IMR-90 (cell line): ENCODE measurements at regions not wholly inside any gene's neighbourhood (a gene's known extent, or its start where the extent isn't known, plus 50 kb on each side); places are given as distances from the start of the nearest gene placed in this dataset.
A peak's percentile ranks its signal among the peaks of the same experiment; 100 is the strongest.

Experiments
- ATAC-seq: fragments of 200-7000 bp; cut with Tn5 transposase; 2 replicates; pipeline ENCODE4 v1.9.1; 2020; ENCODE audit warnings: low read depth, mild to moderate bottlenecking, moderate library complexity
- BruUV-seq: library from RNA; stranded (reverse); fragments of 400-500 nt; replicated peaks from 2 replicates; lab custom pipeline; 2021; lab: Mats Ljungman, UMichigan
- CTCF ChIA-PET: fragments of 300-600 bp; formaldehyde crosslinking; extraction: SDS; loops from one replicate; lab custom pipeline; 2021; ENCODE audit warnings: antibody characterized with exemption; lab: Yijun Ruan, JAX
- POLR2A ChIA-PET: fragments of 300-600 bp; sonication (Branson Sonifier 250); formaldehyde crosslinking; loops from one replicate; lab custom pipeline; 2022; ENCODE audit warnings: antibody characterized with exemption; ENCODE audit not compliant: unreplicated experiment; lab: Charles Lee
- DNase-seq: peaks from one replicate; pipeline ENCODE4 v3.0.0; 2013
- H2AFZ ChIP-seq: replicated peaks from 2 replicates; pipeline ENCODE3; 2013; ENCODE audit warnings: low read length, mild to moderate bottlenecking; ENCODE audit not compliant: poor library complexity
- H2AK5ac ChIP-seq: 2 replicates; pipeline ENCODE4 v1.6.1; 2013; ENCODE audit warnings: low read depth, low read length, inconsistent platforms
- H2AK9ac ChIP-seq: replicated peaks from 2 replicates; pipeline ENCODE3; 2013; ENCODE audit warnings: mild to moderate bottlenecking, low read depth, low read length, moderate library complexity; ENCODE audit not compliant: poor library complexity
- H2BK120ac ChIP-seq: 2 replicates; pipeline ENCODE4 v1.6.1; 2013; ENCODE audit warnings: low read depth, low read length, inconsistent platforms
- H2BK15ac ChIP-seq: 3 replicates; pipeline ENCODE4 v1.6.1; 2013; ENCODE audit warnings: low read depth, low read length, inconsistent platforms
- H2BK20ac ChIP-seq: 2 replicates; pipeline ENCODE4 v1.6.1; 2013; ENCODE audit warnings: low read depth, mild to moderate bottlenecking, inconsistent platforms, low read length, moderate library complexity
- H2BK5ac ChIP-seq: 2 replicates; pipeline ENCODE4 v1.6.1; 2013; ENCODE audit warnings: mild to moderate bottlenecking, low read depth, low read length, inconsistent platforms; ENCODE audit not compliant: poor library complexity, severe bottlenecking
- H3K14ac ChIP-seq: replicated peaks from 2 replicates; pipeline ENCODE4 v1.6.1; 2013; ENCODE audit warnings: low read depth, low read length, inconsistent platforms
- H3K18ac ChIP-seq: 2 replicates; pipeline ENCODE4 v1.6.1; 2013; ENCODE audit warnings: low read depth, low read length, control low read depth
- H3K23ac ChIP-seq: 2 replicates; pipeline ENCODE4 v1.6.1; 2013; ENCODE audit warnings: low read depth, low read length, inconsistent platforms
- H3K27ac ChIP-seq: 2 replicates; pipeline ENCODE4 v1.5.1; 2013; ENCODE audit warnings: mild to moderate bottlenecking, control low read depth, low read length; ENCODE audit not compliant: insufficient read depth
- H3K27me3 ChIP-seq: 2 replicates; pipeline ENCODE4 v1.6.1; 2013; ENCODE audit warnings: low read length; ENCODE audit not compliant: control insufficient read depth, insufficient read depth
- H3K36me3 ChIP-seq: 2 replicates; pipeline ENCODE4 v1.6.1; 2013; ENCODE audit warnings: low read length, mixed read lengths; ENCODE audit not compliant: control insufficient read depth, insufficient read depth
- H3K4ac ChIP-seq: 2 replicates; pipeline ENCODE4 v1.6.1; 2013; ENCODE audit warnings: low read depth, low read length, inconsistent platforms
- H3K4me1 ChIP-seq: 2 replicates; pipeline ENCODE4 v1.6.1; 2013; ENCODE audit warnings: low read length, mixed read lengths; ENCODE audit not compliant: control insufficient read depth, insufficient read depth
- H3K4me2 ChIP-seq: 2 replicates; pipeline ENCODE4 v1.6.1; 2013; ENCODE audit warnings: low read depth, mild to moderate bottlenecking, control low read depth, low read length, moderate library complexity
- H3K4me3 ChIP-seq: 2 replicates; pipeline ENCODE4 v1.5.1; 2013; ENCODE audit warnings: low read depth, mild to moderate bottlenecking, control low read depth, low read length, moderate library complexity; ENCODE audit not compliant: insufficient read depth
- H3K56ac ChIP-seq: 2 replicates; pipeline ENCODE4 v1.6.1; 2013; ENCODE audit warnings: low read length, inconsistent platforms; ENCODE audit not compliant: insufficient read depth; ENCODE audit errors: extremely low read depth
- H3K79me1 ChIP-seq, 2 experiments: 2 replicates each; pipeline ENCODE4 v1.6.1; 2013; ENCODE audit warnings: low read length in 2 of 2, inconsistent platforms in 1 of 2, low read depth in 1 of 2
- H3K9ac ChIP-seq: 2 replicates; pipeline ENCODE4 v1.6.1; 2013; ENCODE audit warnings: low read depth, low read length, control low read depth
- H3K9me1 ChIP-seq: 2 replicates; pipeline ENCODE4 v1.6.1; 2013; ENCODE audit warnings: low read length, inconsistent platforms; ENCODE audit not compliant: insufficient read depth
- H3K9me3 ChIP-seq: 2 replicates; pipeline ENCODE4 v1.6.1; 2013; ENCODE audit warnings: low read length; ENCODE audit not compliant: control insufficient read depth, insufficient read depth
- H4K20me1 ChIP-seq: 2 replicates; pipeline ENCODE4 v1.6.1; 2013; ENCODE audit warnings: low read length, inconsistent platforms; ENCODE audit not compliant: insufficient read depth
- H4K5ac ChIP-seq: 2 replicates; pipeline ENCODE4 v1.6.1; 2013; ENCODE audit warnings: mild to moderate bottlenecking, low read depth, low read length, control low read depth
- H4K8ac ChIP-seq, 2 experiments: 2 replicates each; pipeline ENCODE4 v1.6.1; 2013; ENCODE audit warnings: low read depth in 2 of 2, low read length in 2 of 2, control low read depth in 1 of 2, inconsistent platforms in 1 of 2
- H4K91ac ChIP-seq: 2 replicates; pipeline ENCODE4 v1.6.1; 2013; ENCODE audit warnings: low read depth, low read length, inconsistent platforms; ENCODE audit not compliant: insufficient read depth
- BHLHE40 ChIP-seq: fragments of 150-350 bp; IDR thresholded peaks from 2 replicates; pipeline ENCODE4 v1.6.1; 2016; ENCODE audit warnings: mild to moderate bottlenecking, low read depth, low read length
- CEBPB ChIP-seq: IDR thresholded peaks from 2 replicates; pipeline ENCODE4 v1.6.1; 2012; ENCODE audit warnings: low read depth, low read length, improper control_type of control experiment
- CHD1 ChIP-seq: IDR thresholded peaks from 2 replicates; pipeline ENCODE4 v1.6.1; 2012; ENCODE audit warnings: low read depth, low read length, improper control_type of control experiment
- CTCF ChIP-seq: conservative IDR thresholded peaks from 2 replicates; pipeline ENCODE4 v1.5.1; 2012; ENCODE audit warnings: mild to moderate bottlenecking, low read depth, low read length, improper control_type of control experiment
- ELK1 ChIP-seq: fragments of 150-350 bp; IDR thresholded peaks from 2 replicates; pipeline ENCODE4 v1.6.1; 2016; ENCODE audit warnings: low read depth, mild to moderate bottlenecking, low read length, moderate library complexity, borderline replicate concordance
- MAFK ChIP-seq: IDR thresholded peaks from 2 replicates; pipeline ENCODE4 v1.6.1; 2012; ENCODE audit warnings: low read depth, low read length, improper control_type of control experiment
- MAZ ChIP-seq: IDR thresholded peaks from 2 replicates; pipeline ENCODE4 v1.6.1; 2012; ENCODE audit warnings: low read depth, mild to moderate bottlenecking, low read length, improper control_type of control experiment, moderate library complexity, borderline replicate concordance
- POLR2A ChIP-seq: IDR thresholded peaks from 2 replicates; pipeline ENCODE4 v1.6.1; 2012; ENCODE audit warnings: mild to moderate bottlenecking, low read depth, low read length
- RAD21 ChIP-seq: IDR thresholded peaks from 2 replicates; pipeline ENCODE4 v1.6.1; 2012; ENCODE audit warnings: low read length, improper control_type of control experiment
- RCOR1 ChIP-seq: IDR thresholded peaks from 2 replicates; pipeline ENCODE4 v1.6.1; 2012; ENCODE audit warnings: mild to moderate bottlenecking, low read length, improper control_type of control experiment; ENCODE audit not compliant: insufficient replicate concordance
- SMC3 ChIP-seq: fragments of 150-350 bp; IDR thresholded peaks from 2 replicates; pipeline ENCODE4 v1.6.1; 2016; ENCODE audit warnings: low read depth, mild to moderate bottlenecking, antibody characterized with exemption, low read length, moderate library complexity
- USF2 ChIP-seq: fragments of 150-350 bp; IDR thresholded peaks from 2 replicates; pipeline ENCODE4 v1.6.1; 2017; ENCODE audit warnings: mild to moderate bottlenecking, antibody characterized with exemption, low read length, low read depth
- WGBS, 2 experiments: methylation state at CpG; one replicate each; pipeline versions ENCODE4 v1.1.5 to v1.1.7; 2013; ENCODE audit warnings: missing lambda C conversion rate in 2 of 2; ENCODE audit not compliant: insufficient read length in 1 of 2; ENCODE audit errors: extremely low coverage in 2 of 2; 5-methylcytosine and 5-hydroxymethylcytosine counted together
- dilution Hi-C: fragments of 300-500 bp; cut with HindIII; formaldehyde crosslinking; loops from one replicate; pipeline ENCODE4 v1.14.3; 2018; ENCODE audit warnings: low sequenced_read_pairs; ENCODE audit not compliant: unreplicated experiment
- in situ Hi-C: fragments of 300-500 bp; cut with MboI; formaldehyde crosslinking; loops from 3 replicates; pipeline ENCODE4 v1.14.3; 2019; ENCODE audit warnings: low sequenced_read_pairs, inconsistent platforms, mixed read lengths
- intact Hi-C: fragments of 100-400 bp; cut with micrococcal nuclease; formaldehyde crosslinking; loops from 2 replicates; pipeline ENCODE4 v1.10.0; 2022

GRCh38 chr2:106270471-106270891 lies 76.4 kb upstream of the UXS1 start:
- no peak overlapping the region for H3K14ac ChIP-seq
- no peak overlapping the region for H2BK5ac ChIP-seq
- WGBS, 2 experiments = 81% methylated on average over 6 of the region's 9 CpGs; no CpG with 5 or more reads in 1 of the 2 experiments
- no peaks in the 10 kb centered on the region for H3K9me1 ChIP-seq
- H3K4ac ChIP-seq = no peak overlapping the region
- no peak overlapping the region for H3K18ac ChIP-seq
- H2AFZ ChIP-seq = no peak overlapping the region
- no peak overlapping the region for H3K27ac ChIP-seq
- in situ Hi-C loops = no loop called here
- H2BK15ac ChIP-seq = no peak overlapping the region
- BruUV-seq = no TSS peak
- H2AK9ac ChIP-seq = no peak overlapping the region
- ATAC-seq (no peak), DNase-seq (no peak)
- dilution Hi-C loops = no loop called here
- H3K9me3 ChIP-seq = no peaks in the 10 kb centered on the region
- no peak overlapping the region for H2BK120ac ChIP-seq
- H3K36me3 ChIP-seq = no peaks in the 10 kb centered on the region
- no peaks in the 10 kb centered on the region for H4K20me1 ChIP-seq
- POLR2A ChIA-PET = no interaction called here
- no peaks in the 10 kb centered on the region for H3K79me1 ChIP-seq
- no peak overlapping the region for H2BK20ac ChIP-seq
- H3K4me3 ChIP-seq = no peak overlapping the region
- peaks cover 9% of the 10 kb centered on the region; the same call in 1 of the 2 replicates for H3K27me3 ChIP-seq
- no peak overlapping the region for H4K8ac ChIP-seq
- no peak overlapping the region for H3K9ac ChIP-seq
- H3K56ac ChIP-seq = no peak overlapping the region
- no peak overlapping the region for H4K91ac ChIP-seq
- TF ChIP-seq MAFK (no peak), POLR2A (no peak), BHLHE40 (no peak), USF2 (no peak), CEBPB (no peak), RCOR1 (no peak), CTCF (no peak), ELK1 (no peak), SMC3 (no peak), RAD21 (no peak), MAZ (no peak), CHD1 (no peak)
- CTCF ChIA-PET = no interaction called here
- intact Hi-C loops = no loop called here
- H3K23ac ChIP-seq = no peak overlapping the region
- H2AK5ac ChIP-seq = no peak overlapping the region
- no peaks in the 10 kb centered on the region for H3K4me1 ChIP-seq
- H3K4me2 ChIP-seq = peak overlapping the region; percentile 20; the same call in 1 of the 2 replicates
- H4K5ac ChIP-seq = no peak overlapping the region
